ENCODE measurements at regions not wholly inside any gene's neighbourhood (a gene's known extent, or its start where the extent isn't known, plus 50 kb on each side); places are given as distances from the start of the nearest gene placed in this dataset.

DNA sequence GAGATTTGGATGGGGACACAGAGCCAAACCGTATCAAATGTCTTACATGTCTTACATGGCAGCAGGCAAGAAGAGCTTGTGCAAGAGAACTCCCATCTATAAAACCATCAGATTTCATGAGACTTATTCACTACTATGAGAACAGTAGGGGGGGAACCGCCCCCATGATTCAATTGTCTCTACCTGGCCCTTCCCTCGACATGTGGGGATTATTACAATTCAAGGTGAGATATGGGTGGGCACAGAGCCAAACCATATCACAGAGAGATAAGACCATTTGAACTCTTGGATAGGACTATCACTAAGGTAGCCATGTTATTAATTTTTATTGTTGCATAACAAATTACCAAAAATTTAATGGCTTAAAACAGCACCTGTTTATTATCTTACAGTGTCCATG is 611.7 kb downstream of the SOX6 start:
- no peaks in the 10 kb centered on the region for H3K36me3 ChIP-seq (replicated peaks in 1 of 2; ENCODE audit: control insufficient read depth in 2 of 2, insufficient read depth in 2 of 2, low read length in 2 of 2)
- no peak overlapping the region for H3K9ac ChIP-seq (ENCODE audit: low read depth, low read length, poor library complexity)
- H3K79me1 ChIP-seq (ENCODE audit: low read depth, low read length) = no peaks in the 10 kb centered on the region
- H3K27ac ChIP-seq (replicated peaks; ENCODE audit: low read length) = no peak overlapping the region
- H3K27me3 ChIP-seq (ENCODE audit: control insufficient read depth in 3 of 3, insufficient read depth in 3 of 3, low read depth in 1 of 3, low read length in 3 of 3) = peaks cover 0 to 2% (median 0%) of the 10 kb centered on the region in 3 experiments
- peak overlapping the region; percentile 45 for H3K18ac ChIP-seq (ENCODE audit: low read length)
- H3K4me1 ChIP-seq (ENCODE audit: control insufficient read depth in 2 of 2, insufficient read depth in 1 of 2, low read depth in 1 of 2, low read length in 2 of 2) = peaks cover 2 to 7% of the 10 kb centered on the region in 2 donors
- H3K9me3 ChIP-seq (replicated peaks in 1 of 2; ENCODE audit: control insufficient read depth in 2 of 2, insufficient read depth in 1 of 2, low read depth in 1 of 2, low read length in 2 of 2) = no peaks in the 10 kb centered on the region
- H2AK5ac ChIP-seq (ENCODE audit: low read depth, low read length) = no peak overlapping the region
- H4K8ac ChIP-seq (ENCODE audit: low read depth, low read length) = no peak overlapping the region
- no peak overlapping the region for H3K14ac ChIP-seq (ENCODE audit: low read length)
- H4K91ac ChIP-seq (ENCODE audit: low read depth, low read length, poor library complexity) = no peak overlapping the region
- H2BK120ac ChIP-seq (ENCODE audit: low read depth, low read length) = no peak overlapping the region
- H3K4ac ChIP-seq (ENCODE audit: low read length) = no peak overlapping the region
- H3K4me3 ChIP-seq (ENCODE audit: low read length in 2 of 2) = no peak overlapping the region
- H2BK15ac ChIP-seq (ENCODE audit: low read length) = no peak overlapping the region
- H3K23ac ChIP-seq (ENCODE audit: low read depth, low read length, poor library complexity) = no peak overlapping the region
- no peak overlapping the region for H3K4me2 ChIP-seq (ENCODE audit: insufficient read depth, low read length, poor library complexity, severe bottlenecking)
- H2BK12ac ChIP-seq (ENCODE audit: low read length) = no peak overlapping the region
- WGBS, 2 donors (ENCODE audit: extremely low coverage in 2 of 2, insufficient read length in 2 of 2, insufficient replicate concordance in 1 of 2) = no CpG with 5 or more reads among the region's 3 CpGs
- no peak for DNase-seq (ENCODE audit: low spot score)
- H2AFZ ChIP-seq (ENCODE audit: low read length) = no peak overlapping the region
- H2BK5ac ChIP-seq (ENCODE audit: low read length) = no peak overlapping the region

DNA sequence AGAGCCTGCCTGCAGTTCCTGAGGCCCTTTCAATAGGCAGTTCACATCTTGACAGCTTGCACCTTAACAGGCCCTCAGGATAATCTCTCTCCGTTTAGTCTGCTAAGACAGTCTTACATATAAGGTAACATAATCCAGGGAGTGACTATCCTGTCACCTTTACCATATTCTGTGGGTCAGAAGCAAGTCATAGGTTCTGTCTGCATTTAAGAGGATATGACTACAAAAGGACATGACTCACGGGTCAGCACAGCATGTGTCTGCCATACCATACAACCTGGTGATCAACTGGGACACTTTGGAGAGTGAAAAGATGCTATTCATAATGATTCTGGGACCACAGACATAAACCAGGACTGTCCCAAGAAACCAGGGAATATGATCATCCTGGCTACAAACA is 611.1 kb downstream of the SOX6 start:
- Histone ChIP-seq H2BK12ac (ENCODE audit: low read length) (no peak overlapping the region), H3K4me3 (ENCODE audit: low read length in 2 of 2) (no peak overlapping the region), H3K9ac (ENCODE audit: low read depth, low read length, poor library complexity) (no peak overlapping the region), H3K9me3 (replicated peaks in 1 of 2; ENCODE audit: control insufficient read depth in 2 of 2, insufficient read depth in 1 of 2, low read depth in 1 of 2, low read length in 2 of 2) (no peaks in the 10 kb centered on the region), H2BK120ac (ENCODE audit: low read depth, low read length) (no peak overlapping the region), H3K18ac (ENCODE audit: low read length) (peak overlapping the region; percentile 45), H3K14ac (ENCODE audit: low read length) (no peak overlapping the region), H3K79me1 (ENCODE audit: low read depth, low read length) (no peaks in the 10 kb centered on the region), H4K8ac (ENCODE audit: low read depth, low read length) (no peak overlapping the region), H3K36me3 (replicated peaks in 1 of 2; ENCODE audit: control insufficient read depth in 2 of 2, insufficient read depth in 2 of 2, low read length in 2 of 2) (no peaks in the 10 kb centered on the region), H3K4ac (ENCODE audit: low read length) (no peak overlapping the region), H2BK5ac (ENCODE audit: low read length) (no peak overlapping the region), H3K27ac (replicated peaks; ENCODE audit: low read length) (no peak overlapping the region), H4K91ac (ENCODE audit: low read depth, low read length, poor library complexity) (no peak overlapping the region), H2AFZ (ENCODE audit: low read length) (no peak overlapping the region), H2BK15ac (ENCODE audit: low read length) (no peak overlapping the region), H2AK5ac (ENCODE audit: low read depth, low read length) (no peak overlapping the region), H3K4me1 (ENCODE audit: control insufficient read depth in 2 of 2, insufficient read depth in 1 of 2, low read depth in 1 of 2, low read length in 2 of 2) (peaks cover 2 to 7% of the 10 kb centered on the region in 2 donors), H3K27me3 (ENCODE audit: control insufficient read depth in 3 of 3, insufficient read depth in 3 of 3, low read depth in 1 of 3, low read length in 3 of 3) (peaks cover 0 to 3% (median 0%) of the 10 kb centered on the region in 3 experiments), H3K4me2 (ENCODE audit: insufficient read depth, low read length, poor library complexity, severe bottlenecking) (no peak overlapping the region), H3K23ac (ENCODE audit: low read depth, low read length, poor library complexity) (no peak overlapping the region)
- DNase-seq (ENCODE audit: low spot score) = no peak
- no CpG with 5 or more reads among the region's 2 CpGs for WGBS, 2 donors (ENCODE audit: extremely low coverage in 2 of 2, insufficient read length in 2 of 2, insufficient replicate concordance in 1 of 2)

DNA sequence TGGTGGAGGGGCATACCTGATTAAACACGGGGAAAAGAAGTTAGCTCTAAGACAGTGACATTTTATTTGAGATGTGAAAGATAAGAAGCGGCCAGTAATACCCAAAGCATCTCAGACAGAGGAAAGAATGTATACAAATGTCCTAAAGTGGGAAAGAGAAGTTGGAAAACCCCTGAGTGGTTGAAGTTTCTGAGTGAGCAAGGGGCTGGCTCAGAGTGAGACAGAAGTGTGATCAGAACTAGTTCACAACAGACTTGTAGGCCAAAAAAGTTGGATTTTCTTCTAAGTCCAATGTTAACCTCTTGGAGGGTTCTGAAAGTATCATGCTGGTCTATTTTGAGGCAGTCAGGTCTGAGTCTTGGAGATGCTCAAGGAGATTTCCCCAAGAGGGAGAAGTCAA is 608.7 kb downstream of the SOX6 start:
- Histone ChIP-seq H2BK12ac (ENCODE audit: low read length) (no peak overlapping the region), H2AK5ac (ENCODE audit: low read depth, low read length) (no peak overlapping the region), H2BK15ac (ENCODE audit: low read length) (no peak overlapping the region)

DNA sequence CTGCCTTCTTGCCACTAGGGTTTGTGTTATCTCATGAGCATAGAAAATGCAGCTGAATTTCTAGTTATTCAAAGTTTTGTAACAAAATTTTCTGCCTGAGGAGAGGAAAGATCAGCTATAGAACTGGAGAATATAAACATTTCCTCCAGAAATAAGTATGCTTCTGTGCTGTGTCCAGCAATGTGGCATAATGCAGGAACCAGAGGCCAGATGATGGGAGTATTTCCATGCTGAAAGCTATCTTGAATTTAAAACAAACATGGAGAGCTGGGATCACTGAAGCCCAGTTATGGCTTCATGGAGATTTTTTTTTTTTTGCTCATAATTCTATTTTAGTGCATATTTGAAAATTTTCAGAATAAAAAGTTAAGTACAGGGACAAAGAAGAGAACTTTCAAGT is 608.2 kb downstream of the SOX6 start:
- Histone ChIP-seq H4K91ac (ENCODE audit: low read depth, low read length, poor library complexity) (no peak overlapping the region), H4K8ac (ENCODE audit: low read depth, low read length) (no peak overlapping the region), H2BK120ac (ENCODE audit: low read depth, low read length) (no peak overlapping the region), H3K4me3 (ENCODE audit: low read length in 2 of 2) (no peak overlapping the region), H2AK5ac (ENCODE audit: low read depth, low read length) (no peak overlapping the region), H3K23ac (ENCODE audit: low read depth, low read length, poor library complexity) (no peak overlapping the region), H3K14ac (ENCODE audit: low read length) (no peak overlapping the region), H3K27ac (replicated peaks; ENCODE audit: low read length) (no peak overlapping the region), H3K36me3 (replicated peaks in 1 of 2; ENCODE audit: control insufficient read depth in 2 of 2, insufficient read depth in 2 of 2, low read length in 2 of 2) (no peaks in the 10 kb centered on the region), H2AFZ (ENCODE audit: low read length) (no peak overlapping the region), H3K9me3 (replicated peaks in 1 of 2; ENCODE audit: control insufficient read depth in 2 of 2, insufficient read depth in 1 of 2, low read depth in 1 of 2, low read length in 2 of 2) (no peaks in the 10 kb centered on the region), H2BK5ac (ENCODE audit: low read length) (no peak overlapping the region), H3K27me3 (ENCODE audit: control insufficient read depth in 3 of 3, insufficient read depth in 3 of 3, low read depth in 1 of 3, low read length in 3 of 3) (peaks cover 0 to 3% (median 0%) of the 10 kb centered on the region in 3 experiments), H2BK15ac (ENCODE audit: low read length) (no peak overlapping the region), H3K4me1 (ENCODE audit: control insufficient read depth in 2 of 2, insufficient read depth in 1 of 2, low read depth in 1 of 2, low read length in 2 of 2) (no peaks in the 10 kb centered on the region), H3K9ac (ENCODE audit: low read depth, low read length, poor library complexity) (no peak overlapping the region), H3K4me2 (ENCODE audit: insufficient read depth, low read length, poor library complexity, severe bottlenecking) (no peak overlapping the region), H2BK12ac (ENCODE audit: low read length) (no peak overlapping the region), H3K79me1 (ENCODE audit: low read depth, low read length) (no peaks in the 10 kb centered on the region), H3K18ac (ENCODE audit: low read length) (no peak overlapping the region), H3K4ac (ENCODE audit: low read length) (no peak overlapping the region)
- DNase-seq (ENCODE audit: low spot score) = no peak

More for the DNA sequence above, 608.7 kb downstream of the SOX6 start:
- H3K9me3 ChIP-seq (replicated peaks in 1 of 2; ENCODE audit: control insufficient read depth in 2 of 2, insufficient read depth in 1 of 2, low read depth in 1 of 2, low read length in 2 of 2) = no peaks in the 10 kb centered on the region
- no peak overlapping the region for H3K4me2 ChIP-seq (ENCODE audit: insufficient read depth, low read length, poor library complexity, severe bottlenecking)
- H3K18ac ChIP-seq (ENCODE audit: low read length) = no peak overlapping the region
- no peak overlapping the region for H3K14ac ChIP-seq (ENCODE audit: low read length)
- H3K79me1 ChIP-seq (ENCODE audit: low read depth, low read length) = no peaks in the 10 kb centered on the region
- no peak overlapping the region for H2BK5ac ChIP-seq (ENCODE audit: low read length)
- no peak overlapping the region for H3K9ac ChIP-seq (ENCODE audit: low read depth, low read length, poor library complexity)
- no peak overlapping the region for H2AFZ ChIP-seq (ENCODE audit: low read length)
- no CpG with 5 or more reads among the region's 2 CpGs for WGBS, 2 donors (ENCODE audit: extremely low coverage in 2 of 2, insufficient read length in 2 of 2, insufficient replicate concordance in 1 of 2)
- H3K4me1 ChIP-seq (ENCODE audit: control insufficient read depth in 2 of 2, insufficient read depth in 1 of 2, low read depth in 1 of 2, low read length in 2 of 2) = peaks cover 2 to 4% of the 10 kb centered on the region in 2 donors
- no peak overlapping the region for H4K91ac ChIP-seq (ENCODE audit: low read depth, low read length, poor library complexity)
- no peak overlapping the region for H3K23ac ChIP-seq (ENCODE audit: low read depth, low read length, poor library complexity)
- H3K4me3 ChIP-seq (ENCODE audit: low read length in 2 of 2) = no peak overlapping the region
- H4K8ac ChIP-seq (ENCODE audit: low read depth, low read length) = no peak overlapping the region
- peaks cover 0 to 3% (median 0%) of the 10 kb centered on the region in 3 experiments for H3K27me3 ChIP-seq (ENCODE audit: control insufficient read depth in 3 of 3, insufficient read depth in 3 of 3, low read depth in 1 of 3, low read length in 3 of 3)
- no peaks in the 10 kb centered on the region for H3K36me3 ChIP-seq (replicated peaks in 1 of 2; ENCODE audit: control insufficient read depth in 2 of 2, insufficient read depth in 2 of 2, low read length in 2 of 2)
- no peak for DNase-seq (ENCODE audit: low spot score)
- no peak overlapping the region for H3K4ac ChIP-seq (ENCODE audit: low read length)
- H3K27ac ChIP-seq (replicated peaks; ENCODE audit: low read length) = no peak overlapping the region
- H2BK120ac ChIP-seq (ENCODE audit: low read depth, low read length) = no peak overlapping the region

Measured in neuronal stem cell (in vitro differentiated cells).